AG04449 (cell line): ENCODE measurements at regions not wholly inside any gene's neighbourhood (a gene's known extent, or its start where the extent isn't known, plus 50 kb on each side); places are given as distances from the start of the nearest gene placed in this dataset.

Source experiments
- CTCF ChIA-PET: fragments of 350-600 bp; formaldehyde crosslinking; extraction: SDS; loops from one replicate; lab custom pipeline; 2021; ENCODE audit warnings: antibody characterized with exemption; lab: Yijun Ruan, JAX
- POLR2A ChIA-PET: fragments of 400-600, 350-600 bp; formaldehyde crosslinking; extraction: SDS; loops from one replicate; lab custom pipeline; 2020; ENCODE audit warnings: antibody characterized with exemption, inconsistent platforms; lab: Yijun Ruan, JAX
- DNase-seq: peaks from one replicate; pipeline ENCODE4 v3.0.0-alpha.2; 2010; ENCODE audit warnings: low read depth, low spot score
- H3K4me3 ChIP-seq: 2 replicates; pipeline ENCODE4 v1.5.1; 2011; ENCODE audit warnings: low read depth, mild to moderate bottlenecking, control low read depth, low read length
- TF ChIP-seq, protein P1 (sequence below): IDR thresholded peaks from one replicate; pipeline ENCODE4 v1.5.1; 2011; ENCODE audit warnings: mild to moderate bottlenecking, moderate library complexity, low read length, control low read depth, inconsistent platforms; ENCODE audit not compliant: insufficient read depth; ENCODE audit errors: missing control alignments

DNA sequence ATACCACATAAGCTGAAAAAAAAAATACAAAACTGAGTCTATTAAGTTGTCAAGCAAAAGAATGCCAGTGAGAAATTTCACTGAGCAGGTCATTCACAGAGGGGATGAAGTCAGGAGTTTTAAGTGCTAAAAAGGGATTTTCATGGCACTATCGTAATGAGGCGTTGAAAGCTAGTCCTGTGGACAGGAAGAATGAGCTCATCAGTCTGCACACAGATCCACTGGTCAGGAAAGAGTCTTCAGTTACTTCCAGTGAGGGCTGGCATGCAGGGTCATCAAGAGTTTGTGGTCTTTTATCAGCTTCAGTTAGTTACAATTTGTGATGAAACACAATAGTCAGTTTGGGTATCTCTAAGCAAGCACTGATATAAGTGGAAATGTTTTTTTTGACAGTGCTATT is 88.1 kb upstream of the WSCD2 start:
- H3K4me3 ChIP-seq, result no peak overlapping the region
- TF ChIP-seq, protein P1, sequence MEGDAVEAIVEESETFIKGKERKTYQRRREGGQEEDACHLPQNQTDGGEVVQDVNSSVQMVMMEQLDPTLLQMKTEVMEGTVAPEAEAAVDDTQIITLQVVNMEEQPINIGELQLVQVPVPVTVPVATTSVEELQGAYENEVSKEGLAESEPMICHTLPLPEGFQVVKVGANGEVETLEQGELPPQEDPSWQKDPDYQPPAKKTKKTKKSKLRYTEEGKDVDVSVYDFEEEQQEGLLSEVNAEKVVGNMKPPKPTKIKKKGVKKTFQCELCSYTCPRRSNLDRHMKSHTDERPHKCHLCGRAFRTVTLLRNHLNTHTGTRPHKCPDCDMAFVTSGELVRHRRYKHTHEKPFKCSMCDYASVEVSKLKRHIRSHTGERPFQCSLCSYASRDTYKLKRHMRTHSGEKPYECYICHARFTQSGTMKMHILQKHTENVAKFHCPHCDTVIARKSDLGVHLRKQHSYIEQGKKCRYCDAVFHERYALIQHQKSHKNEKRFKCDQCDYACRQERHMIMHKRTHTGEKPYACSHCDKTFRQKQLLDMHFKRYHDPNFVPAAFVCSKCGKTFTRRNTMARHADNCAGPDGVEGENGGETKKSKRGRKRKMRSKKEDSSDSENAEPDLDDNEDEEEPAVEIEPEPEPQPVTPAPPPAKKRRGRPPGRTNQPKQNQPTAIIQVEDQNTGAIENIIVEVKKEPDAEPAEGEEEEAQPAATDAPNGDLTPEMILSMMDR, result no peak
- CTCF ChIA-PET, result no interaction called here
- POLR2A ChIA-PET, result no interaction called here
- no peak for DNase-seq

DNA sequence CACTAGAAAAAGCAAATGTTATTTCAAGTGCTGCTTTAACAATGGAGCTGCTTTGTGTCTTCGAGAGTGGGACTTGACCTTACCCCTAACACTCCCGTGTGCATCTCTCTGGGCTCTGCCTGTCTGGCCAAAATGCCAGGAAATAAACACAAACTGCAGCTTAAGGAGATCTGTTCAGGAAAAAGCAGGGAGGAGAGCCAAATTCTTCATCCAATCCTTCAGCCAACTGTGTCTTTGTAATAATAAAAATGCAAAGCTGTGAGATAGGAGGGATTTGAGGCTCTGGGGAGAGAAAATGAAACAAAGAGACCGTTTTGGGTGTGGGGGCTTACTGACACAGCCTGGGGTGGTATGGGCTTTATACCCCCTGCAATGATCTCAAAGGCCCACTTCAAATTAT is 85.8 kb upstream of the WSCD2 start:
- H3K4me3 ChIP-seq, result no peak overlapping the region
- ChIA-PET CTCF (no interaction called here), POLR2A (no interaction called here)
- no peak for DNase-seq
- TF ChIP-seq, protein P1, result no peak

DNA sequence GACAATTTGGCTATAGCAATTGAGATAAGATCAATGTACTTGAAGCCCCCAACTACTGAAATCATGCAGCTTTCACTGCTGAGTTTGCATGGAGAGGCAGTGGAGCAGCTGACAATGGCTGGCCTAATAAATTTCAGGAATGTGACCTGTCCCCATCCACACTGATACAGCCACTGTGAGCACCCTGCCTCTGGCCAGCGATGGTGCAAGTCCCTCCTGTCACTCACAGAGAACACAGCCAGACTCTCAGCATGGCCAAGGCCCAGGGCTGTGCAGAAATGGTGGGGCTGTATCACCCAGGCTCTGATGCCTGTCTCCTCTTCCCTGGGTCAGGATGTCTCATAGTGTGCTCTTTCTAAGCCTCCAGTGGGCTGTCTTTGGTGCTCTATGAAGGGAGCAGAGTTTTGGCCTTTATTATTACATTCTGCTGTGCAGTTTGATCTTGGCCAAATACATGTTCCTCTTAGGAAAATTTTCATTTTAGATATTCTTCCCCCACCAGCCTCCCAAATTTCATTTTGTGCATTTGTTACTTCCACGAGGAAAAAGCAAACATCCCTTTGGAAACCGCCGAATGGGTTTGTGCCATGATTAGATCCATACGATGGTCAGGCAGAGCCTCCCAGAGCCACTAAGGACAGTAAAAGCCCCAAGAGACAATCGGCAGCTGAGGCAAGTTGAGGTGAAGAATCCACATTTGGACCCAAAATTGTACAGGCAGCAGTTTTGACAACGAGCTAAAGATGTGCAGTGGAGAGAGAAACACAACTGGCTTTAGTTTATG is 85.1 kb upstream of the WSCD2 start:
- CTCF ChIA-PET, result no interaction called here
- H3K4me3 ChIP-seq, result no peak overlapping the region
- POLR2A ChIA-PET, result no interaction called here
- DNase-seq, result no peak
- TF ChIP-seq, protein P1, result no peak

- POLR2A ChIA-PET, result no interaction called here
- CTCF ChIA-PET, result no interaction called here
- H3K4me3 ChIP-seq, result no peak overlapping the region
- TF ChIP-seq, protein P1, result no peak
- no peak for DNase-seq
Measured at GRCh38 chr12:108046135-108046534, 83.0 kb upstream of the WSCD2 start.

GRCh38 chr12:108046650-108047049 is 82.4 kb upstream of the WSCD2 start:
- TF ChIP-seq, protein P1, result no peak
- ChIA-PET CTCF (no interaction called here), POLR2A (no interaction called here)
- DNase-seq, result no peak
- no peak overlapping the region for H3K4me3 ChIP-seq

GRCh38 chr12:108047071-108047550 is 82.0 kb upstream of the WSCD2 start:
- TF ChIP-seq, protein P1, result no peak
- H3K4me3 ChIP-seq, result no peak overlapping the region
- CTCF ChIA-PET, result interaction anchor here (1.0 kb wide), 1 partner anchor 465 kb away, joined by 3 read pairs; no protein-coding TSS in a partner anchor
- POLR2A ChIA-PET, result no interaction called here
- DNase-seq, result no peak
